ENCODE measurements at regions not wholly inside any gene's neighbourhood (a gene's known extent, or its start where the extent isn't known, plus 50 kb on each side); places are given as distances from the start of the nearest gene placed in this dataset.
"Not testable (repeated sequence)": the region's sequence is repeated elsewhere in the genome, so short reads cannot be mapped to it uniquely, and the experiment has no call there.

GRCh38 chr7:150189963-150190362 lies 133.2 kb upstream of the LRRC61 start:
- TF ChIP-seq EP300 (IDR thresholded peaks at IDR 0.05; ENCODE audit: low read depth); POLR2A (IDR thresholded peaks at IDR 0.05): not testable (repeated sequence)
- TF ChIP-seq, protein P1, sequence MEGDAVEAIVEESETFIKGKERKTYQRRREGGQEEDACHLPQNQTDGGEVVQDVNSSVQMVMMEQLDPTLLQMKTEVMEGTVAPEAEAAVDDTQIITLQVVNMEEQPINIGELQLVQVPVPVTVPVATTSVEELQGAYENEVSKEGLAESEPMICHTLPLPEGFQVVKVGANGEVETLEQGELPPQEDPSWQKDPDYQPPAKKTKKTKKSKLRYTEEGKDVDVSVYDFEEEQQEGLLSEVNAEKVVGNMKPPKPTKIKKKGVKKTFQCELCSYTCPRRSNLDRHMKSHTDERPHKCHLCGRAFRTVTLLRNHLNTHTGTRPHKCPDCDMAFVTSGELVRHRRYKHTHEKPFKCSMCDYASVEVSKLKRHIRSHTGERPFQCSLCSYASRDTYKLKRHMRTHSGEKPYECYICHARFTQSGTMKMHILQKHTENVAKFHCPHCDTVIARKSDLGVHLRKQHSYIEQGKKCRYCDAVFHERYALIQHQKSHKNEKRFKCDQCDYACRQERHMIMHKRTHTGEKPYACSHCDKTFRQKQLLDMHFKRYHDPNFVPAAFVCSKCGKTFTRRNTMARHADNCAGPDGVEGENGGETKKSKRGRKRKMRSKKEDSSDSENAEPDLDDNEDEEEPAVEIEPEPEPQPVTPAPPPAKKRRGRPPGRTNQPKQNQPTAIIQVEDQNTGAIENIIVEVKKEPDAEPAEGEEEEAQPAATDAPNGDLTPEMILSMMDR (IDR thresholded peaks at IDR 0.05) = not testable (repeated sequence)
